22Rv1 (cell line): ENCODE measurements at regions not wholly inside any gene's neighbourhood (a gene's known extent, or its start where the extent isn't known, plus 50 kb on each side); places are given as distances from the start of the nearest gene placed in this dataset.

Source experiments
- CTCF ChIP-seq: fragments of 450-650 bp; IDR thresholded peaks from 2 replicates; pipeline ENCODE4 v1.5.1; 2017; ENCODE audit warnings: mild to moderate bottlenecking
- ZFX ChIP-seq: fragments of 450-650 bp; IDR thresholded peaks from 2 replicates; pipeline ENCODE4 v1.6.1; 2017; ENCODE audit warnings: antibody characterized with exemption, borderline replicate concordance

GRCh38 chr2:49306925-49307324 lies 152.6 kb upstream of the FSHR start:
- TF ChIP-seq CTCF: no peak
- no peak for TF ChIP-seq ZFX
